Suprapubic skin (tissue), 4 donors: ENCODE measurements at regions not wholly inside any gene's neighbourhood (a gene's known extent, or its start where the extent isn't known, plus 50 kb on each side); places are given as distances from the start of the nearest gene placed in this dataset.
"Not testable (repeated sequence)": the region's sequence is repeated elsewhere in the genome, so short reads cannot be mapped to it uniquely, and the experiment has no call there.

Source experiments
- DNase-seq, 2 donors: peaks; one replicate each; pipeline ENCODE4 v3.0.0-alpha.2; 2019; ENCODE audit warnings: low spot score in 2 of 2
- H3K27ac ChIP-seq: fragments of 200-600 bp; sonication (generic); one replicate; pipeline ENCODE4 v1.5.1; 2019
- H3K27me3 ChIP-seq: fragments of 200-600 bp; sonication (generic); one replicate; pipeline ENCODE4 v1.5.1; 2019
- H3K36me3 ChIP-seq: fragments of 200-600 bp; sonication (generic); one replicate; pipeline ENCODE4 v1.5.1; 2019
- H3K4me1 ChIP-seq: fragments of 200-600 bp; sonication (generic); one replicate; pipeline ENCODE4 v1.5.1; 2019
- H3K4me3 ChIP-seq: fragments of 200-600 bp; sonication (generic); one replicate; pipeline ENCODE4 v1.5.1; 2019; ENCODE audit warnings: mild to moderate bottlenecking
- H3K9me3 ChIP-seq: fragments of 200-600 bp; sonication (generic); one replicate; pipeline ENCODE4 v1.5.1; 2019
- CTCF ChIP-seq, 2 donors: fragments of 200-600 bp in 1 of 2; fragments of 450-650 bp in 1 of 2; sonication (generic) in 1 of 2; IDR thresholded peaks; one replicate each; pipeline ENCODE4 v1.5.1; 2016 to 2019; ENCODE audit warnings: antibody characterized with exemption in 2 of 2, mild to moderate bottlenecking in 1 of 2, moderate library complexity in 1 of 2
- EP300 ChIP-seq: sonication (generic); formaldehyde crosslinking; IDR thresholded peaks from one replicate; pipeline ENCODE4 v1.6.1; 2017; ENCODE audit warnings: antibody characterized with exemption
- POLR2A ChIP-seq, 2 donors: fragments of 450-650 bp; IDR thresholded peaks; one replicate each; pipeline ENCODE4 v1.6.1; 2017; ENCODE audit warnings: antibody characterized with exemption in 2 of 2, mild to moderate bottlenecking in 2 of 2, moderate library complexity in 2 of 2
- POLR2AphosphoS5 ChIP-seq, 3 donors: sonication (generic); formaldehyde crosslinking; IDR thresholded peaks; one replicate each; pipeline ENCODE4 v1.6.1; 2017; ENCODE audit warnings: antibody characterized with exemption in 3 of 3
- WGBS: methylation state at CpG from one replicate; pipeline ENCODE4 v1.1.5; 2018; 5-methylcytosine and 5-hydroxymethylcytosine counted together

GRCh38 chr11:92159931-92160330 lies 64.7 kb upstream of the FAT3 start:
- TF ChIP-seq POLR2A (IDR thresholded peaks at IDR 0.05) (no peak), CTCF (IDR thresholded peaks at IDR 0.05) (no peak), POLR2AphosphoS5 (IDR thresholded peaks at IDR 0.05) (no peak), EP300 (no peak)
- Histone ChIP-seq H3K9me3 (no peaks in the 10 kb centered on the region), H3K4me1 (no peaks in the 10 kb centered on the region), H3K27me3 (no peaks in the 10 kb centered on the region), H3K4me3 (no peak overlapping the region), H3K36me3 (no peaks in the 10 kb centered on the region), H3K27ac (no peak overlapping the region)
- WGBS: 87% methylated on average over 1 of the region's 1 CpG
- no peak for DNase-seq

- not testable (repeated sequence) for H3K9me3 ChIP-seq, H3K27me3 ChIP-seq, H3K27ac ChIP-seq, DNase-seq, H3K36me3 ChIP-seq, H3K4me3 ChIP-seq, H3K4me1 ChIP-seq
- 92% methylated on average over 16 of the region's 35 CpGs for WGBS
These were observed 67.2 kb upstream of the FAT3 start for GRCh38 chr11:92157390-92157789.

- Histone ChIP-seq H3K36me3 (no peaks in the 10 kb centered on the region), H3K4me1 (no peaks in the 10 kb centered on the region), H3K27ac (no peak overlapping the region), H3K27me3 (no peaks in the 10 kb centered on the region), H3K9me3 (no peaks in the 10 kb centered on the region), H3K4me3 (no peak overlapping the region)
- no peak for DNase-seq
- TF ChIP-seq POLR2AphosphoS5 (IDR thresholded peaks at IDR 0.05) (no peak), CTCF (IDR thresholded peaks at IDR 0.05) (no peak), POLR2A (IDR thresholded peaks at IDR 0.05) (no peak), EP300 (no peak)
- WGBS: 57% methylated on average over 4 of the region's 4 CpGs
These were observed 70.0 kb upstream of the FAT3 start for GRCh38 chr11:92154611-92155010.

GRCh38 chr11:92154110-92154509 lies 70.5 kb upstream of the FAT3 start:
- H3K36me3 ChIP-seq: no peaks in the 10 kb centered on the region
- TF ChIP-seq POLR2AphosphoS5 (IDR thresholded peaks at IDR 0.05) (no peak), EP300 (no peak), CTCF (IDR thresholded peaks at IDR 0.05) (no peak), POLR2A (IDR thresholded peaks at IDR 0.05) (no peak)
- no peaks in the 10 kb centered on the region for H3K9me3 ChIP-seq
- 63% methylated on average over 2 of the region's 2 CpGs for WGBS
- H3K27ac ChIP-seq: no peak overlapping the region
- H3K27me3 ChIP-seq: no peaks in the 10 kb centered on the region
- no peak for DNase-seq
- H3K4me1 ChIP-seq: no peaks in the 10 kb centered on the region
- H3K4me3 ChIP-seq: no peak overlapping the region

GRCh38 chr11:92153542-92153941 lies 71.1 kb upstream of the FAT3 start:
- no peaks in the 10 kb centered on the region for H3K4me1 ChIP-seq
- TF ChIP-seq EP300: no peak
- H3K9me3 ChIP-seq: no peaks in the 10 kb centered on the region
- WGBS: 87% methylated on average over 2 of the region's 2 CpGs
- no peak overlapping the region for H3K4me3 ChIP-seq
- no peak for DNase-seq
- no peaks in the 10 kb centered on the region for H3K36me3 ChIP-seq
- no peaks in the 10 kb centered on the region for H3K27me3 ChIP-seq
- no peak overlapping the region for H3K27ac ChIP-seq

GRCh38 chr11:92152245-92152644 lies 72.4 kb upstream of the FAT3 start:
- Histone ChIP-seq H3K36me3 (no peaks in the 10 kb centered on the region), H3K4me3 (no peak overlapping the region), H3K4me1 (no peaks in the 10 kb centered on the region), H3K27ac (no peak overlapping the region), H3K9me3 (no peaks in the 10 kb centered on the region), H3K27me3 (no peaks in the 10 kb centered on the region)
- no peak for DNase-seq
- 77% methylated on average over 7 of the region's 7 CpGs for WGBS
- TF ChIP-seq EP300 (no peak), CTCF (IDR thresholded peaks at IDR 0.05) (no peak), POLR2A (IDR thresholded peaks at IDR 0.05) (no peak), POLR2AphosphoS5 (IDR thresholded peaks at IDR 0.05) (no peak)
